Fibroblast of lung (primary cell): ENCODE measurements at regions not wholly inside any gene's neighbourhood (a gene's known extent, or its start where the extent isn't known, plus 50 kb on each side); places are given as distances from the start of the nearest gene placed in this dataset.

Experiments
- EZH2 ChIP-seq: IDR thresholded peaks from 2 replicates; pipeline ENCODE4 v1.5.1; 2012; ENCODE audit warnings: low read length, control low read depth, mild to moderate bottlenecking; ENCODE audit errors: missing control alignments
- TF ChIP-seq, protein P1 (sequence below), 2 donors: IDR thresholded peaks in 1 of 2; conservative IDR thresholded peaks in 1 of 2; 1 replicate in 1 of 2; 2 replicates in 1 of 2; pipeline ENCODE4 v1.5.1; 2011 to 2012; ENCODE audit warnings: low read length in 2 of 2, control low read depth in 1 of 2, inconsistent platforms in 1 of 2, low read depth in 1 of 2, mild to moderate bottlenecking in 1 of 2

DNA sequence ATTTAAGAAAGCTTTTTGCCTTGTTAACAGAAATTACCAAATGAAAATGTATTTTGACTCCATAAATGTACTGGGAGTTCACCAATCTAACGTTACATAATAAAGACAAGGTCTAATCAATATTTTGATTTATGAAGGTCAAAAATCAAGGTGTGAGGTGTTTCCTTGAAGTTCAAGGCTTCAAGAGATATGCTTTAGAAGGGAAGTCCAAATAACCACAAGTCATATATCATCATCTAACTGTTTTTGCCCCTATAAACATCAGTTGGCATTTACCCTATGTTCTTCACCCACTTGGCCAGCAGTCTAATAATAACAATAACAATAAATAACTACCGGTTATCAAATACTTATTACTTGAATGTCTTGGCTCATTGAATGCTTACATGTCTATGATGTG lies 196.1 kb upstream of the ID2 start:
- TF ChIP-seq, protein P1, sequence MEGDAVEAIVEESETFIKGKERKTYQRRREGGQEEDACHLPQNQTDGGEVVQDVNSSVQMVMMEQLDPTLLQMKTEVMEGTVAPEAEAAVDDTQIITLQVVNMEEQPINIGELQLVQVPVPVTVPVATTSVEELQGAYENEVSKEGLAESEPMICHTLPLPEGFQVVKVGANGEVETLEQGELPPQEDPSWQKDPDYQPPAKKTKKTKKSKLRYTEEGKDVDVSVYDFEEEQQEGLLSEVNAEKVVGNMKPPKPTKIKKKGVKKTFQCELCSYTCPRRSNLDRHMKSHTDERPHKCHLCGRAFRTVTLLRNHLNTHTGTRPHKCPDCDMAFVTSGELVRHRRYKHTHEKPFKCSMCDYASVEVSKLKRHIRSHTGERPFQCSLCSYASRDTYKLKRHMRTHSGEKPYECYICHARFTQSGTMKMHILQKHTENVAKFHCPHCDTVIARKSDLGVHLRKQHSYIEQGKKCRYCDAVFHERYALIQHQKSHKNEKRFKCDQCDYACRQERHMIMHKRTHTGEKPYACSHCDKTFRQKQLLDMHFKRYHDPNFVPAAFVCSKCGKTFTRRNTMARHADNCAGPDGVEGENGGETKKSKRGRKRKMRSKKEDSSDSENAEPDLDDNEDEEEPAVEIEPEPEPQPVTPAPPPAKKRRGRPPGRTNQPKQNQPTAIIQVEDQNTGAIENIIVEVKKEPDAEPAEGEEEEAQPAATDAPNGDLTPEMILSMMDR (conservative IDR thresholded peaks at IDR 0.05 in 1 of 2, IDR thresholded peaks at IDR 0.05 in 1 of 2; ENCODE audit: low read depth in 1 of 2, low read length in 2 of 2): no peak
- TF ChIP-seq EZH2: no peak
